ENCODE measurements at regions not wholly inside any gene's neighbourhood (a gene's known extent, or its start where the extent isn't known, plus 50 kb on each side); places are given as distances from the start of the nearest gene placed in this dataset.

GRCh38 chr1:30324251-30325084, 398.9 kb downstream of the MATN1 start:
- no peak for DNase-seq (ENCODE audit: low read depth in 3 of 3, low spot score in 2 of 3)

GRCh38 chr1:30323841-30324240, 399.5 kb downstream of the MATN1 start:
- no peak for DNase-seq (ENCODE audit: low read depth in 3 of 3, low spot score in 2 of 3)

DNA sequence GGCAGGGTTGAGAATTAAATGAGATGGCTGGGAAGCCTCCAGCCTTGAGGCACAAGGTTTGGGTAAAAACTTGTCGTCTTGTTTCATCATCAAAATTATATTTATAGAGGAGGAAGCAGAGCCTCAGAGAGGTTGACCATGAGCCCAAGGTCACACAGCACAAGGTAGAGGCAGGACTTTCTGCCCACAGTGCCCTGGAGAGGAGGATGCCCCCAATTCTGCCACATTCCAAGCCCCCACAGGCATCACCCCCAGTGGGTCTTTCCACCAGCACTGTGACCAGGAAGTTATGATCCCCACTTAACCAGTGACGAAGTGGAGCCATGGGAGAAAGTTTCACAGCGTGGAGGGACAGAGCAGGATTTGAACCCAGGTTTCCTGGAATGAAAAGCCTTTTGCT, 400.0 kb downstream of the MATN1 start:
- DNase-seq (ENCODE audit: low read depth in 3 of 3, low spot score in 2 of 3) = no peak

DNA sequence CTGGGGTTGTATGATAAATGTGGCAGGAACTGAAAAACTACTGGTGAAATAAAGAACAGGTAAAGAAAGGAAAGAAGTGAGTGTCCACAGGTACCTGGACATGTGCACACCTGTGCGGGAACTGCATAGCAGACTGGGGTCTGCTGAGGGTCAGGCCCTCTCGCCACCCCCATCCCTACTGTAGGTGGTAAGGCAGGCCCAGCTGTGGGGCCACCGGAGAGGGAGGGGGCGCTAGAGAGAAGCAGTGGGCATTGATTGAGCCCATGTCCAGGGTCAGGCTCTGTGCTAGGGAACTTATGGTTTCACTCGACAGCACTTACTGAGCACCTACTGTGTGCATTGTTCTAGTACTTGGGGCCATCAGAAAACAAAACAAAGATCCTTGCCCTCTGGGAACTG, 400.5 kb downstream of the MATN1 start:
- DNase-seq (ENCODE audit: low read depth in 3 of 3, low spot score in 2 of 3) = no peak

GRCh38 chr1:30321996-30322858, 401.2 kb downstream of the MATN1 start:
- DNase-seq (ENCODE audit: low read depth in 3 of 3, low spot score in 2 of 3) = no peak

- DNase-seq (ENCODE audit: low read depth in 3 of 3, low spot score in 2 of 3) = no peak
These were observed 402.0 kb downstream of the MATN1 start for GRCh38 chr1:30321246-30321910.

GRCh38 chr1:30320581-30320890, 402.8 kb downstream of the MATN1 start:
- DNase-seq (ENCODE audit: low read depth in 3 of 3, low spot score in 2 of 3) = no peak

DNA sequence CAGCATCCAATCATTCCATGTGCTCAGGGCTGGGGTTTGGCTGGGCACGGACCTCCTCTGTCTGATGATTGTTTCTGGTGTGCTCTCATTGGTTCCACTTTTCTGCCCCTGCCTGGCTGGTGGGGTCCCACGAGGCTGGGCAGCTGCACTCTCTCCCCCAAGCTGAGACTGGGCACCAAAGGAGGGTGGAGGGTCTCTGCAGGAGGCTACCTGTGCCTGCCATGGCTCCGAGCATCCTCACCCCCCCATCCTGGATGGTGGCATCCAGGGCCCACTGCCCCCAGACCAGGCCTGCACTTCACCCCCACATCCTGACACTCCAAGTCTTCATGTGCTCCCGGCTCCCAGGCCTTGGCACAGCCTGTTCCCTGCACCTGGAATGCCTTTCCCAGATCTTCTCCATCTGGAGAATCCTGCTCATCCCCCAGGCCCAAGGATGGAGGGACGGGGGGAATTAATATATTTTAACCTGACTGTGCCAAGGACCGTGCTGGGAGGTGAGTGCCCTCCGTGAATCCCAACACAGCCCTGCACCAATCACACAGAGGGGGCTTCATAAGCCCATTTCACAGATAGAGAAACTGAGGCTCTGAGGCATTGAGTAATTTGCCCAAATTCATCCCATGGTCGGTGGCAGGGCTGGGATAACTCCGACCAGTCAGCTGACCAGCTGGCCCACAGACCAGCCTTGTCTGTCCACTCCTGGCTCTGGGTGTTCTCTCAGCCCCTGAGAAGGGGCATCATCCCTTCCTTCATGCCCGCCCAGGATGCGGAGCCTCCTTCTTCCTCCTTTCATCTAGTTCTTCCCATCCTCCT, 403.4 kb downstream of the MATN1 start:
- no peak for DNase-seq (ENCODE audit: low read depth in 3 of 3, low spot score in 2 of 3)

DNA sequence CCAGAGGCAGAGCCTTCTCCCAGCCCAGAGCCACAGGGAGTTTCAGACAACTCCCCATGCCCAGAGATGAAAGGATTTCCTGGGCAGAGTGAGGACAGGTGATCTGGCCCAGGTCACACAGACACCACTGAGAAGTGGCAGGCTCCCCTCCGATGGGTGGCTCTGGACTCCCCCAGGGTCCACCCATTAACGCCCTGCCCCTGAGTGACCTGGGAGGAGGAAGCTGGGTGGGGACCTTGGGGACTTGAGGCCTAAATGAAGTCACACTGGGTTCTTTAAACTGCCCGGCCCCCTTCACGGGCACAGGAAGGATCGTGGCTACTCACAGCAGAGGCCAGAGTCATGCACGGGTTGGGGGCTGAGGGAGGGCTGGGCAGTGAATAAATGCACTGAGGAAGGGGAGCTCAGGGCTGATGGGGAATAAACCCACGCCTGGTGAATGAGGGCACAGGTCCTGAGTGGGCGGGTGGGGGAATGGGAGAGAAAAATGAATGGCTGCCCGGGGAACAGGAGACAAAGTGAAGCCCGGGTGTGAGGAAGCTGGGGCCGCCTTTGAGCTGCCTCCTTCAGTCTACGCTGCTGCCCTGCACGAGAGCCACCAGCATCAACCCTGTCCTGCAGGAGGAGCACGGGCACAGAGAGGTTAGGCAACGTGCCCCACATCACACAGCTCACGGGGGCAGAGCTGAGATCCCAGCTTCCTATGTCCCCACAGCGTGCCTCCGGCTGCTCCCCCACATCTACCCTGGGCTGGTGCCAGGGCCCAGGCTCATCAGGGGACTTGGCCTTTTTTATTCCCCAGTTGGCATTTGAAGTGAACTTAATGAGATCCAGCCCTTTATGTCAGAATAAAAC, 404.3 kb downstream of the MATN1 start:
- no peak for DNase-seq (ENCODE audit: low read depth in 3 of 3, low spot score in 2 of 3)

DNA sequence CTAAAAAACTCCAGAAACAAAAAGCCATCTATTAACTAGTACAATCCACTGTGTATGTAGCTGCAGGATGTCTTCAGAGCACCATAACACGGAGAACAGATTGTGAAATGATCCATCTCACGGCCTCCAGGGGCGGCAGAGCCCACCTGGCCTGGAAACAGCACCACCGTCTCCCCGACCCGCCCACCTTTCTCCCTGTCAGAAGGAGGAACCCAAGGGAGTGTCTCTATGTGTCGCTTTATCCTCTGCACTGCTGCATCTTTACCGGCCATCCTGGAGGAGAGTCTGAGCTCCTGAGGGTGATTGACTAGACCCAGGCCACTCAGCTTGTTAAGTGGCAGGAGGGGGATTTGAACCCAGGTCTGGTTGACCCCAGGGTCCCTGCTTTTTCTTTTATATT, 405.0 kb downstream of the MATN1 start:
- DNase-seq (ENCODE audit: low read depth in 3 of 3, low spot score in 2 of 3) = no peak

DNA sequence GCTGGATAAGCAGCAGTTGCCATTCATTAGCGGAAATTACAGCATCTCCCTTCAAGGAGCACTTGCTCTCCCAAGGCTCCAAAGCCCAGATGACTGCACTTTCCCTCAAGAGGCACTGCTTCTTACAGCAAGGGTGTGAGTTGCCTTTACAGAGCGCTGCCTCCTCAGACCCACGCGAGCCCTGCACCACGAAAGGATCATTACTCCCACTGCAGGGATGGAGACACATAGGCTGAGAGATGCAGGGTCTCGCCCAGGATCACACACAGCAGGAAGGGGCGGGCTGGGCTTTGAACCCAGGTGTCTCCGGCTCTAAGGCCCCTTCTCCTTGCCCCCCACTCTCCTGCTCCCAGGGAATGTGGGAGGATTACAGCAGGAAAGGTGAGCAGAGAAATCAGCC, 405.5 kb downstream of the MATN1 start:
- DNase-seq (ENCODE audit: low read depth in 3 of 3, low spot score in 2 of 3) = no peak

DNA sequence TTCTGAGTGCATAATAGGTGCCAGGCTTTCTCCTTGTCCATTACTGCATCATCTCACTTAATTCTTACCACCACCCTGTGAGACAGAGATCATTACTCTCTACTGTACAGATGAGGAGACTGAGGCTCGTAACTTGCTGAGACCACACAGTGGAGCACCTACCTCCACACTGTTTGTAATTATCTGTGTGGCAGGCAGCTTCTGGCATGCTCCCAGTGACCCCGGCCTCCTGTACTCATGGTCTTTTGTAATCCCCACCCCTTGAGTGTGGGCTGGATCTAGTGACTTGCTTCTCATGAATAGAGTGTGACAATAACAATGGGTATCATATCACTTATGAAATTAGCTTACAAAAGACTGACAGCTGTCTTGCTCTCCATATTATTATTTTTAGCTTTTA, 407.3 kb downstream of the MATN1 start:
- DNase-seq (ENCODE audit: low read depth in 3 of 3, low spot score in 2 of 3) = no peak

GRCh38 chr1:30315185-30315960, 408.0 kb downstream of the MATN1 start:
- DNase-seq (ENCODE audit: low read depth in 3 of 3, low spot score in 2 of 3) = no peak

DNA sequence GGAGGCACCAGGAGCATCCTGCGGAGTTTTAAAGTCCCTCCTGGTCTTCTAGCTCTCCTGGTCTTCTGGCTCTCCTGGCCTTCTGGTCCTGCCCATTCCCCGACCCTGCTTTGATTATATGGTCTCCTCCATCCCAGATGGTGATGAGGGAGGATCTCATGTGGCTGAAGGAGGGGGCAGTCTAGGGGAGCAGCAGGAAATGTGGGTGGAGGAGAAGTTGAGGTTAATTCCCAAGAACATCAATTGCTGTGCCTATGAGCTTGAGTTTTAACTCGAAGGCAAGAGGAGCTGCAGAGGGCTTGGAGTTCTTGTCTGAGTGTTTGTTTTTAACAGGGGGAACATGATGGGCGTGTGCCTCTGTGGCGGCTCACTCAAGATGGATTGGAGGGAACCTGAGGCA, 408.8 kb downstream of the MATN1 start:
- DNase-seq (ENCODE audit: low read depth in 3 of 3, low spot score in 2 of 3) = no peak

- no peak for DNase-seq (ENCODE audit: low read depth in 3 of 3, low spot score in 2 of 3)
These were observed 409.8 kb downstream of the MATN1 start for GRCh38 chr1:30313584-30313983.

DNA sequence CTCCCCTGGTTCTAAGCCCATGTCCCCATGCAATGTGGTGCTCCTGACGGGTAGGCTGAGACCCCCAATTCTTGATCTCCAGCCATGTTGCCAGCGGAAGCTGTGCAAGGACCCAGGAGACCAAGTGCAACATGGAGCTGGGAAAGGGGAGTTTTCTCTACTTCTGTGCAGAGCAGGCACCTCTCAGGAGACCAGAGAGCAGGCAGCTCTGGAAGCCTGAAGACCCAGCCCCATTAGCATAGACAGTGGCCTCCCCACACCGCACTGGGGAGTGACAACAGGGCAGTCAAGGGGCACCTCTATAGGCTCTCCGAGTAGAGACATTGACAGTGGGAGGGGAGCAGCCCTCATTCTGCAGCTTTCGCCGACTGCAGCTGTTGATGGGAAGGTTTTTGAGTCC, 410.2 kb downstream of the MATN1 start:
- no peak for DNase-seq (ENCODE audit: low read depth in 3 of 3, low spot score in 2 of 3)

DNA sequence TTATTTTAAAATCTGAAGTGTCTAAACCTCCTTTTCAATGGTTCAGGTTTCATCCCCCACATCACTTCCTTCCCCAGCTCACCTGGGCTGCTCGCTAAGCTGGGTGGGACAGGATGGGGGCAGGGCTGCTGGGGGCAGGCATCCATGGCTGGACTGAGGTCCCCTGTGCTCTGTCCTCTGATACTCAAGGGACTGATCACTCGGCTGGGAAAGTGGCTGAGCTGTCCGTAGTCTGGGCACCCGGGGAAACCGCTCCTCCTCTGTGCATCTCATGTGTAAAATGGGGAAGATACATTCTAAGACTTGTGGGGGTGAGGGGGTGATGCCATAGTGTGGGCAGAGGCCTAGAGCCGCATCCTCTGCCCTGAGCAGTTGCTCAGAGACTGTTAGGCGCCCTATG, 411.2 kb downstream of the MATN1 start:
- DNase-seq (ENCODE audit: low read depth in 3 of 3, low spot score in 2 of 3) = no peak

- DNase-seq (ENCODE audit: low read depth in 3 of 3, low spot score in 2 of 3) = no peak
These were observed 411.6 kb downstream of the MATN1 start for GRCh38 chr1:30311749-30312148.
